Limb (tissue), 2 donors: ENCODE measurements at regions not wholly inside any gene's neighbourhood (a gene's known extent, or its start where the extent isn't known, plus 50 kb on each side); places are given as distances from the start of the nearest gene placed in this dataset.
"Not testable (repeated sequence)": the region's sequence is repeated elsewhere in the genome, so short reads cannot be mapped to it uniquely, and the experiment has no call there.

Source experiments
- DNase-seq, 2 donors: peaks; one replicate each; pipeline ENCODE4 v3.0.0-alpha.2; 2016; ENCODE audit errors: extremely low spot score in 2 of 2

DNA sequence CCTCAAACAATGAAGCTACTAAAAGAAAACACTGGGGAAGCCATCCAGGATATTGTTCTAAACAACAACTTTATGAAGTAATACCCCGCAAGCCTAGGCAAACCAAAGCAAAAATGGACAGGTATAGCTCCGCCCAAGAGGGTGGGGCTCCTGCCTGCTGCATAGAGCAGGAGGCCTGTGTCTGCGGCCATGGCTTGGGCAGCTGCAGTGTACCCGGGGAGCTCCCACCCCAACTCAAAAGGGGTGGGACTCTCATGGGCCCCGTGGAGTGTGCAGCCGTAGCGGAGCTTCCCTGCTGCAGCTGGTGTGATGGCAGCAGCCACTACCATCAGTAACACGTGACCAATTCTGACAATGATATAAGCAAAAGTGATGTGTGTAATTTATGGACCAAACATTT is 264.2 kb upstream of the KITLG start:
- DNase-seq = no peak

DNA sequence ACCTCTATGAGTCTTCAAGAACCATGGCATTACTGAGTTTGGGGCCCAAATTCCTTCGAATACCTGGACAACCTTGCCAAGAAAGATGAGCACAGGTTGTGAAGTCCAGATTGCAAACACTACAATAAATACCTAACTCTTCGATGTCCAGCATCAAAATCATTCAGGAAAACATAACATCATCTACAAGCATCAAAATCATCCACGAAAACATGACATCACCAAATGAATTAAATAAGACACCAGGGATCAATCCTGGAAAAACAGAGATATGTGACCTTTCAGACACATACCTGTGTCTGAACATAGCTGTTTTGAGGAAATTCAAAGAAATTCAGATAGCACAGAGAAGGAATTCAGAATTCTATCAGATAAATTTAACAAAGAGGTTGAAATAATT is 262.0 kb upstream of the KITLG start:
- no peak for DNase-seq

DNA sequence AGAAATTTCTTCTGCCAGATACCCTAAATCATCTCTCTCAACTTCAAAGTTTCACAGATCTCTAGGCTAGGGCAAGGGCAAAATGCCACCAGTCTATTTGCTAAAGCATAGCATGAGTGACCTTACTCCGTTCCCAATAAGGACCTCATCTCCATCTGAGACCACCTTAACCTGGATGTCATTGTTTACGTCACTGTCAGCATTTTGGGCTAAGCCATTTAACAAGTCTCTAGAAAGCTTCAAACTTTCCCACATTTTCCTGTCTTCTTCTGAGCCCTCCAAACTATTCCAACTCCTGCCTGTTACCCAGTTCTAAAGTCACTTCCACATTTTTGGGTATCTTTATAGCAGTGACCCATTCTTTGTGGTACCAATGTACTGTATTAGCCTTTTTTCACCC is 259.2 kb upstream of the KITLG start:
- DNase-seq = no peak

DNA sequence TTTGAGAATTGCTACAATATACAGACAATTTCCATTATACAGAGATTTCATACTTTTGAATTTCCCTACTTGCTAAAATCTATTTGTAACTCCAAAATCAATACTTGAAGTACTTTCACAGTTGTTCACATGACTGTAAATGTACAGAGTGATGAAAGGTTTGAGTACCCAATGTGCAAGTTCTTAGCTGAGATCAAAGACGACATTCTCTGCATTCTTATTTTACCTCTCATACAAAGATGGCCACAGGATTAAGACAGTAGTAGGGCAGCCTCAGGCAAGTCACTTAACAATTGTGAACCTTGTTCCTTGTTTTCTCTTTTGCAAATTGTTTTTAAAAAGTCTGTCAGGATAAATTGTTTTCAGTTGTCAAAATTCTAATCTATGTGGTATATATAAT is 255.9 kb upstream of the KITLG start:
- no peak for DNase-seq

DNA sequence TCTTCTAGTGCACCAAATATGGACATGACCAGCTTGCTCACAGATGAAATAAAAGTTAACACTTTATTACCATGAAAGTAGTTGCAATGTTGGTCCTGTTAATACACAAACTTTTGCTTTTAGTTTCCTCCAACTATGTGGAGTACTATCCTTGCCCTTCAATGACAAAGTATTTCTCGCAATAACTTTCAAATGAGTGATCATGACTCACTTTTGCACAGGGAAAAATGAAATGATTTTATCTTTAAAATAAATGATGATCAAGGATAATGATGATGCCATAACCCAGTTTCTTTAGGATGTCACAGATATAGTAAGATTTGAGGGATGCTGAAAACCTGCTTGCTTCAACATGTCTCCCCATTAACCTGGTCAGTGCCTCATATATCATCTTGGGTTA is 254.0 kb upstream of the KITLG start:
- no peak for DNase-seq

DNA sequence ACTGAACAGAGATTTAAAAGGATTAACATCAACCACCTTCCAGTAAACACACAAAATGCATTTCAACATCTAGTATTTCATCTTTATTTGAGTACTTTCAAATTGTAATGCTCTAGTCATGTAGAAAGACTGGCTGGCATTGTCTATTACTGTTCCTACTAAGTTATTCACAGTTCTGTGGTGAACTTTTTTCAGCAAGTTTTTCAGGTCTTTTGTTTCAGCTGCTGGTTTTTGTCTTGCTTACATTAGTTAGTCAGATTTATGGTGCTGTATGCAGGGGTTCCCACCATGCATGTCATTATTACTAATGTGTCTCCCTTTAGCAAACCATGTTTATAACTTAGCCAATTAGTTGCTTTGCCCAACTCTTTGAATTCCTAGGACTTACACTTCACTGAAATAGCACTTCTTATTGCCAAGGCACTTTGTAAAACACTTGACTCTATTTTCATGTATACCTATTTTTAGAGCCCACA is 253.4 kb upstream of the KITLG start:
- no peak for DNase-seq

DNA sequence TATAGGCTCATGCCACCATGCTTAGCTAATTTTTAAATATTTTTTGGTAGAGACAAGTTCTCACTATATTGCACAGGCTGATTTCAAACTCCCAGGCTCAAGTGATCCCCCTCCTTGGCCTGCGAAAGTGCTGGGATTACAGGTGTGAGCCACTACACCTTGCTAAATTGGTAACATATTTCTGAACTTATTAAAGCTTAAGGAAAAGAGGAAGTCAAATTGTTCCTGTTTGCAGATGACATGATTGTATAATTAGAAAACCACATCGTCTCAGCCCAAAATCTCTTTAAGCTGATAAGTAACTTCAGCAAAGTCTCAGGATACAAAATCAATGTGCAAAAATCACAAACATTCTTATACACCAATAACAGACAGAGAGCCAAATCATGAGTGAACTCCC is 248.3 kb upstream of the KITLG start:
- not testable (repeated sequence) for DNase-seq

DNA sequence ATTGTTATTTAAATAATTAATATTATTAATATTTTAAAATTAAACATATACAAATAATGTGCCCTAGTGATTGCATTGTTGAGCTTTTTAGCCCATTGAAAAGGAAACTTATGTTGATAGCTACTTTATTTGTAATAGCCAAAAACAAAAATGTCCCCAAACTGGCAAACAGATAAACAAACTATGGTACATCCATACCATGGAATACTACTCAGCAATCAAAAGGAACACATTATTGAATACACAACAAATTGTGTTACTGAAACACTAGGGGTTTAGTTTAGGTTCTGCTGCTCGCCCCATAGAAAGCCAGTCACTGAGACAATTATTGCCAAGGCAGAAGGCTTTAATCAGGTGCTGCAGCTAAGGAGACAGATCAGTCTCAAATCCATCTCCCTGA is 239.7 kb upstream of the KITLG start:
- no peak for DNase-seq

DNA sequence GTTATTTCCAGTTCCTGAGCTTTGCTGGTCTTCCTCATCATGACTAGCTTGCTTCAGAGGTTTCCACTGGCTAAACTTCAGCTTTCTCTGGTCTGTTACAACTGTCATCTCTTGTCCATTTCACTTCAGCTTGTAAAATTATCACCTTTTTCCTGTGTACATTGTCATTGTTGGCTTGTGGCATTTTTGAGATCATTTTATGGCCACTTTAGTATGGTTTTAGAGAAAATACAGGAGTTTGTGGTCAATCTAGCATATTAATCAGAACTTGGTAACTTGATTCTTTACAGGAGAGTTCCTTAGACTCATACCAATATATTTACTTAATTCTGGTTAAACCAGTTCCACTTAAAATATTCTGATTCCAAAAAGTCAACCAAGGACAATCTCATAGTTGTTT is 235.9 kb upstream of the KITLG start:
- DNase-seq = no peak

DNA sequence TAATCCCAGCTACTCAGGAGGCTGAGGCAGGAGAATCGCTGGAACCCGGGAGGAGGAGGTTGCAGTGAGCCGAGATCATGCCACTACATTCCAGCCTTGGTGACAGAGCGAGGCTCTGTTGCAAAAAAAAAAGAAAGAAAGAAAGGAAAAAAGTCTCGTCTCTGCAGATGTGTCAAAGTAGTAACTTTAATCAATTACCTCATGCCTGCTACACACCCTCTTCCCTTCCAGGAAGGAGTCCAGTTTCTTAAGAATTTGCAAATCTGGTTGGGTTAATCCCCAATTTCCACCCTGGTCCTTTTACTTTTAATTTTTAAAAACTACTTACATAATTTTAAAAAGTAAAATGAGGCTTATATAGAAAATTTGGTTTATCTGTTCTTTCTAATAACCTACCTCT is 234.5 kb upstream of the KITLG start:
- no peak for DNase-seq

DNA sequence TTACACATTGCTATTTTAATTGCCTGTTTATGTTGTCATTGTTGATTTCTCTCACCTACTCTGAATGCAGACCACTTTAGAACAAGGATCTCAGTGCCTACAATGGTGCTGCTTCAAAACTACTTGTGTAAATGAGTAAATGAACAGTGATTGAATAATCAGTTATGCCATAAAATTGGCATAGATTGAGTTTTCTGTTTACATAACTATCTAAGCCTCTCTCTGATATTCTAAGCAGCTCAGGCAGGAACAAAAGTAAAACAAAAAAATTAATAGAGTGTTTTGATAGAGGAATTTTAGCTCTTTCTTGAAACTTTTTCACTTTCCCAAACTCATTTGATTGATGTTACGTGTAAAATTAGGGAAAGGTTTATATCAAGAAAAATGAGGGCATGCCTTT is 232.3 kb upstream of the KITLG start:
- DNase-seq = no peak

DNA sequence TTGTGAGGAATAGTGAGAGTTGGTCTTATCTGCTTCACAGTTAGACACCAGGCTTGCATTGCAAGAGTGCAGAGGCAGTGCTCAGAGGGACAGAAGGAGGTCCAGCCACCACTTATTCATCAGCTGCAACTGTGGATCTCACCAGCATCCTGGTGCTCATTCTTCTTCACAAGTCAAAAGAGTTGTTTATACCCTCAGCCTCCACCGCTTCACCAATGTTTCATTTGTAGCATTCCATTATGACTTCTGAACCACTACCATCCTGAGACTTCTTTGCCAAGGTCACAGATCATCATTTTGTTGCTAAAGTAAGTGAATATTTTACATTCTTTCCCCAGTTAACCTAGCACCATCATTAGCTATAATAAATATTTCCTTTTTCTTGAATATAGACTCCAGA is 230.5 kb upstream of the KITLG start:
- DNase-seq = no peak

DNA sequence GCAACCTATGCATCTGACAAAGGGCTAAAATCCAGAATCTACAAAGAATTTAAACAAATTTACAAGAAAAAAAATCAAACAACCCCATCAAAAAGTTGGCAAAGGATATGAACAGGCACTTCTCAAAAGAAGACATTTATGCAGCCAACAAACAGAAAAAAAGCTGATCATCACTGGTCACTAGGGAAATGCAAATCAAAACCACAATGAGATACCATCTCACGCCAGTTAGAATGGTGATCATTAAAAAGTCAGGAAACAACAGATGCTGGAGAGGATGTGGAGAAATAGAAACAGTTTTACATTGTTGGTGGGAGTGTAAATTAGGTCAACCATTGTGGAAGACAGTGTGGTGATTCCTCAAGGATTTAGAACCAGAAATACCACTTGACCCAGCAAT is 229.6 kb upstream of the KITLG start:
- not testable (repeated sequence) for DNase-seq

DNA sequence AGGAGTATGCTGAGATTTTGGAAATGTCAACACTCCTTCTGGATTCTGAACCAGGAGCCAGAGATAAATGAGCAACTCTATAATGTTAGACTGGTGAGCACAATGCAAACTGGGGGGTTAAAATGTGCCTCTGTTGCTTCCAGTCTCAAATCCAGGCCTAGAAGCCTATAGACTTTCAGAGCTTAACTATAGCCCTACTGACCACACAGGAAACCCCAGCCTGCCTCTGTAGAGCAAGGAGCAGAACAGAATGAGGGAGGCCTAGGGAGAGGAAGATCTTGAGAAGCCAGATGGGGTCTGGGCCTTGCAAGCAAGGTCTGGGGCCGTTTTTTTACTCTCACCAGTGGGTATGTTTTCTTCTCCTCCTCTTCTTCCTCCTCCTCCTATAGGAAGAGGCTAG is 225.4 kb upstream of the KITLG start:
- no peak for DNase-seq

DNA sequence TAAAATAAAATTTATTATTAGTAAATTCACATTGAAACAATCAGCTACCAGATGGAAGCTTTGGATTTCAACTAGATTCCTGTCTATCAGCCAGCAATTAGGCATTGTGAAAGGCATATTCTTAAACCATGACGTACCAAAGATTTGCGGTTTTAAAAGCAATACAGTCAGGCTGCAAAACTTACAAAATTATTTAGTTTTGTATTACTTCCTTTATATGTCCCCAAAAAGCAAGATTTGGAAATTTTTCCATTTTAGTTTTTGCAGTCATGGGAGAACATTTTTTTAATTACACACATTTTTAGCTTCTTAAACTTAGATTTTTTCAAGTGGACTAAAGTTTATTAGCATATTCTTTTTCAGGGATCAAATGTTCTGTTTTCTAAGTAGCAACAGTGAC is 225.0 kb upstream of the KITLG start:
- no peak for DNase-seq

DNA sequence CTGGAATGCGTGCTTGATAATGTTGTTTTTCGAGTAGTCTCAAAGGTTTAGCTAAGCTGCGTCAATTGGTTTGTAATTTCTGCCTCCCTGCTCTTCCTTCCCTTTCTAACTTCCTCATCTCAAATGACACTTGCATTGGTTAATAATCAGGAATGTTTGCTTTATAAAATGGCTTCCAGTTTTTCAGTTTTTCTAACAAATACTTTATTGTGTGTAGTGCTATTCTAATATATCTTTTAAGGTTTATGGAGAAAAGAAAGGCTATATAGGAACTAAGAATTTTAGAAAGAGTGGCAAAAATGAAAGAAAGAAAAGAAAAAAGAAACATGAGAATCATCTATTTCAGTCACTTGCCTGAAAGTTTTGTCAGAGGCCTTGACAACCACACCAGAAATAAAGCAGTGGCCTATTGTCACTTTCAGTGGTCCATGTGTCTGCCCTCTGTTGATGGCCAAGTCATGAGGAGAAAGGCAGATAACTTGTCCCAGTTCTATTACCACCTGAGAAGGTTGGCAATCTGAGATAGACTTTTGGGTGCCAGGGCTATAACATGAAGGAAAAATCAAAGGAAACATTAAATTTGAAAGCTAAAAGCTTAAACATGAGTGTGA is 221.9 kb upstream of the KITLG start:
- no peak for DNase-seq

DNA sequence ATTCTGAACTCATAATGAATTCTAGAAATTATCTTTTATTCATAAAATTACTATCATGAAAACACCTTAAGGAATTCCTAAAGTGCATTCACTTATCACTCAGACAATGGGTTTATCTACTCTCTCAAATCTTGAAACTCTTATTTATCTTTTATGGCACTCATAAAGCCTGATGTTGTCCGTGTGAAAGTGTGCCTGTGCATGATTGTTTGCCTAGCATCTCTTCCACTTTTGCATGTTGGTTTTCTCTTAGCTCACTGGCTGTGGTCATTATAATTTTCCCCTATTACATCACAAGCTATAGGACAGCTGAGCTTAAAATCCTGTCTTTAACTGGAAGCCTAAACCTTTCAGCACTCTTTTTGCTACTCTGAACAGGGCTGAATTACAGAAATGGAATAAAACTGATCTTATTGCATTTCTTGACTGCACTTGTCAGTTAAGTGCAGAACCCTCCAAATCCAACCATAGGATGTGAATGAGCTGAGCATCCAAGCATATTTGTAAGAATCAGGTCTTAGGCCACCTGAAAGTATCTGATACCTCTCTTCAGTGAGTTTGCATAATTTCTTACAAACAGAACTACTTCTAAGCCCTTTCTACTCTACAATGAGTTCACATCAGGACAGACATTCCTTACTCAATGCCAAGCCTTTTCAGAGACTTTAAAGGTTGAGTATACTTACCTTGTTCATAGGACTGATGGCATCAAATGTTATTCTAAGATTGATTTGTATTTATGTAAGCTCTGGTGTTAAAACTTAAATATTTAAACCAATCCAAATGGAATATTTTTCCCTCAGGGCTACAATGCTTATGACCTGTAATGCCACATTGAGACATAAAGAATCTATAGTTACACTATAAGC is 221.2 kb upstream of the KITLG start:
- no peak for DNase-seq

DNA sequence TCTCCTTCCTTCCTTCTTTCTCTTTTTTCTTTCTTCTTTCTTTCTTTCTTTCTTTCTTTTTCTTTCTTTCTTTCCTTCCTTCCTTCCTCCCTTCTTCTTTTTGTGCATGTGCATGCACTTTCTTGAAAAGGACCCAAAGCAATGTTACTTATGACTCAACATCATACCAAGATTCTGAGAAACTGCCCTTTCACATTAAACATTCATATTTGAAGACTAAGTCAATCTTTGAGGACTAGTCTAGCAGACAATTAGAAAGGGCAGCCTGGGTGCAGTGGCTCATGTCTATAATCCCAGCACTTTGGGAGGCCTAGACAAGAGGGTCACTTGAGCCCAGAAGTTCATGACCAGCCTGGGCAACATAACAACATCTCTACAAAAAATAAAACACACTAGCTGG is 212.8 kb upstream of the KITLG start:
- no peak for DNase-seq

DNA sequence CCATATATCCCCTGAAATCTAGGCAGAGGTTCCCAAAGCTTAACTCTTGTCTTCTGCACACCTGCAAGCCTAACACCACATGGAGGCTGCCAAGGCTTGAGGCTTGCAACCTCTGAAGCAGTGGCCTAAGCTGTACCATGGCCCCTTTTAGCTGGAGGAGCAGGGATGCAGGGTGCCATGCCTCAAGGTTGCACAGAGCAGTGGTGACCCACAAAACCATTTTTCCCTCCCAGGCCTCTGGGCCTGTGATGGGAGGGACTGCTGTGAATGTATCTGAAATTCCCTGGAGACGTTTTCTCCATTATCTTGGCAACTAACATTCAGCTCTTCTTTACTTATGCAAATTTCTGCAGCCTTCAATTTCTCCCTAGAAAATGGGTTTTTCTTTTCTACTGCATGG is 210.0 kb upstream of the KITLG start:
- no peak for DNase-seq

DNA sequence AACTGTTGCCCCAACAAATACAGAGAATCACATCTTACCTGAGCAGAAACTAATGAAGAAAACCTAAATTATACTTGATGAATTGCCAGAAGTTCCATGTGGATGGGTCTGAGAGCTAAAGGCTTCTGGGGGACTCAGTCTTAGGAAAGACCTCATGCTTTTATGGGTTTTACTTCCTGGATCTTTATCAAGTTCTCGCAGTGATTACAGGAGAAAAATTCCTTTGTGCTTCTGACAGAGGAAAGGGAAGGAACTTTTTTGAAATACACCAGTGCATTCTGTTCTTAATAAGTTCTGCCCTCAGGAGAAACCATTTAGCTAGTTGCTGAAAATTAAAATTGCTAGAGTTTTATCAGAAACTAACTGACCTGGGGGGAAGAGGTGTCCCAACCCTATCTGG is 203.9 kb upstream of the KITLG start:
- no peak for DNase-seq

DNA sequence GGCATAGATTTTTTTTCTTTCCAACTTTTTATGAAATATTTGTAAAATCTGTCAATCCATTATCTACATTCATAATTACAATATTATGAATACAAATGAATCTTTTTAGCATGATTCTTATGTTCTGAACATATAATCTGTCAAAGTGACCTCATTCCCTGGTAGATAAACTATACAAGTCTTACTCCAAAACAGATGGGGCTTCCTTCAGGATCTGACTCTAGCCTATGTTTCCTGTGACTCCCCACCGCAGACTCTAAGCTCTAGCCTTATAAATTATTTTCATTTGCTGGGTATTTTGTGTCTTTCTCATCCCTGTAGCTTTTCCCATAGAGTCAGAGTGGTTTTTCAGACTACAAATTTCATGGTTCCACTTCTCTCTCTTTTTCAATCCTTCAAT is 202.1 kb upstream of the KITLG start:
- no peak for DNase-seq

DNA sequence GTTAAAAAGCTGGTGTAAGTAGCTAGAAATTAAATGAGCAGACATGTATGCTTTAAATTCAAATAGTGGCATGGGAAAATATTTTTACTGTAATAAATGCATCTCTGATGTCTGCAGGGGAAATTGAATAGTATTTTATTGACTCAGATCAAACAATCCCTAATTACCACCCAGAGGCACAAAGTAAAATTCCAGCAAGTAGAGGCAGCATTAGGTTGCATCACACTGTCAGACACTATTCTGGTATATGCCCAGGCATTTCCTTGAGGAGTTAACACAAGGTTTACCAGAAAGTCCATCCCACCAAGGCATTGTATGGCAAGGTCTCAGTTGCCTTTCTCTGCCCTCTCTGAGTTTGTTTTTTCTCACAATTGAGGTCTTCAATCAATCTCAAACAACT is 201.6 kb upstream of the KITLG start:
- DNase-seq = no peak

DNA sequence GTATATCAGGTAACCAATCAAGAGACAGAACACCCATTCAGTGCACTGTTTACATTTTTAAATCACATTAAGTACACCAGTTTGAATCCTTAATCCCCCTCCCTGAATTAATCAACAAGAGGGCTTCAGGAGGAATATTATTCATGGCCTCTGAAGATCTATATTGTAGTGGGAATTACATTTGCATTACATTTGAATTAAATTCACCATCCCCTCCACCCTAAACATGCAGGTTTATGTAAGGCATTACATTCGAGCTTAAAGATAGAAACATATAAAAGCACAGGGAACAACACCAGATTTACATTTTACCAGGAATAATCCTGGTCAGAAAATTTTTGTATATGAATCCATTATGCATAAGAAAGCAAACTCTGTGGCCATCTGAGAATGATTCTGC is 197.8 kb upstream of the KITLG start:
- DNase-seq = no peak
